SKM-1 (cell line): ENCODE measurements at regions not wholly inside any gene's neighbourhood (a gene's known extent, or its start where the extent isn't known, plus 50 kb on each side); places are given as distances from the start of the nearest gene placed in this dataset.

Experiments used
- DNase-seq: peaks from one replicate; lab custom pipeline; 2025; ENCODE audit not compliant: unreplicated experiment; lab: John Stamatoyannopoulos, UW

DNA sequence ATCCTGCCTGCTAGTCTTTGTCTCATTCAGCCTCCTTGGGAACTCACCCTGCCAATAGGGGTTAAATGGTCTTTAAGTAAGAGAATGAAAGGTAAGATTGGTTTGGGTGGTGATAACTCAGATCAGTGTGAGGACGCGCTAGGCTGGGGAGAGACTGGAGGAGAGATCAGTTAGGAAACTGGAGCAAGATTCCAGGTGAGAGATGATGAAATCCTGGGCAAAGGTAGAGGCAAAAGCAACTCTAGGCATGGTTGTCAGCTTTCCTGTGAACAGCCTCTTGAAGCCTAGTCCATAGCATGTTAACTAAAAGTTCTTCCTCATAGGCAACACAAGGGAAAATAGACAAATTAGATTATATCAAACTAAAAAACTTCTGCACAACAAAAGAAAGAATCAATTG lies 145.2 kb upstream of the ANKRD28 start:
- DNase-seq = no peak

DNA sequence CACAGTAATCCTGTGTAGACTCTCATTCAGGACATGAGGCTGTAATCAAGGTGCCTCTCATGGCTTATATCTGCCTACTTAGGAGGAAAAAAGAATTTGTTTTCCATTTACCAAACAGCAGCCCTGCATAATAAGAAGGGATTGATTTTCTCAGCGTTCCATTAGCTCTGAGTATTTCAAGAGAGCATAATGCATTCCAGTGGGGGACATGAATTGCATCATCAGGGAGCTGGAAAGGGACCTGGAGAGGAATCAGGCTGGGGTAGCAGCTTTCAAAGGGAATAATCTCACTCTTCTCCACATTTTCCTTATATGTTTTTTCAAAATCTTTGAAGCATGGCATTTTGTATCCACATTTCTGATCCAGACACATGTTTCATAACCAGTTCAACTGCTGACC lies 150.6 kb upstream of the ANKRD28 start:
- no peak for DNase-seq

DNA sequence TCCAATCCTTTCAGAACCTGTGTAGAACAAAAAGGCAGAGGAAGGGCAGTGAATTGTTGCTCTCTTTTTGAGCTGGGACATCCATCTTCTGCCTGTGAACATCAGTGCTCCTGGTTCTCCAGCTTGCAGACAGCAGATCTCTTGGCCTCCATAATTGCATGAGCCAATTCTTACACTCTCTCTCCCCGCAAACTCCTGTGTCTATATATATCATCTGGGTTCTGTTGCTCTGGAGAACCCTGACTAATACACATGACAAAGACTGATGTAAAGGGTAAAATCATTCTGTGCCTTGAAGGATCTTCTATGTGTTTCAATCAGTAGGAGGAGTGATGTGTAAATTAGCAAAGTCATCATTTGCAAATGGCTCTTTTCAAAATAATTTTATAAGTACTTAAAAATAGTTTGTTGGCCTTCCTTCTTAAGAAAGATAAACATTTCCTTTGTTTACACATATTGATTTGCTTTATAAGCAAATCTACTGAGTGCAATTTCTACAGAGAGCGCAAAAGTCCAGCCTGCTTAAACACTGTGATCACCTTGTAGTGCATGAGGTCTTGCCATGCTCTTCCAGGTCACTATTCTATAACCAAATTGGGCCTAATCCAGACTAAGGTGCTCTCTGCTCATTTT lies 154.9 kb upstream of the ANKRD28 start:
- DNase-seq = no peak

DNA sequence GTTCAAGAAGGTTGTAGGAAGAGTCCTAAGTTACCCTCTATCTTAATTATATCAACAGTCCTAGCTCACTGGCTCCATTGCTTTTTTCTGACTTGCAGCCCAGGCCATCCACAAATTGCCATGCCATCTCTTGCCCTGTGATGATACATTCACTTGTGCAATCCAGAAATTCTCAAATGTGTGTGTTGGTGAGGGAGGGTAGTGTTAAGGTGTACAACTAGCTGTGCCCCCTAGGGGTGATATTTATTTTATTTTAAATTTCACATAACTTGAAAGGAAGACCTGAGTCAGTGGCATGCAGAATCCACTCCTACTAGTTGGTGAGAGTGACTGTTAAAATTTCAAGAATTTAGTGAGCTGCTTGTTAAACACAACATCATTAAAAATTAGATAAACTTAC lies 156.1 kb upstream of the ANKRD28 start:
- DNase-seq = no peak

DNA sequence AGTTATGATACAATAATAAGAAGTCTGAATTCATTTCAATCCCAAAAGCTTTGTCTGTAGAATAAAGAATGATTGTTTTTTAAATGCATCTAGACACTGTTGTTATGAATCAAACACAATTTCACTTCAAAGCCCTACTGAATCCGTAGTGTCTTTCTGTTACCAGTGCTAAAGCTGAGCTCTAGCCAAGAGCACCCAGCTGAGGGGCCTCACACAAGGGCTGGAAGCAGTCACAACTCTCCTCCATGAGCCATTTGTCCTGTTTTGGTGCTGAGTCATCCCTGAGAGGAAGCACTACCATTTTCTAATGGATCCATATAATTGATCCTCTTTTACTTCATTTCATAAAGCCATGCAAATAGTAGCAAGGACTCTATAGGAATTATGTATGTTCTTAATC lies 158.2 kb upstream of the ANKRD28 start:
- DNase-seq = no peak

DNA sequence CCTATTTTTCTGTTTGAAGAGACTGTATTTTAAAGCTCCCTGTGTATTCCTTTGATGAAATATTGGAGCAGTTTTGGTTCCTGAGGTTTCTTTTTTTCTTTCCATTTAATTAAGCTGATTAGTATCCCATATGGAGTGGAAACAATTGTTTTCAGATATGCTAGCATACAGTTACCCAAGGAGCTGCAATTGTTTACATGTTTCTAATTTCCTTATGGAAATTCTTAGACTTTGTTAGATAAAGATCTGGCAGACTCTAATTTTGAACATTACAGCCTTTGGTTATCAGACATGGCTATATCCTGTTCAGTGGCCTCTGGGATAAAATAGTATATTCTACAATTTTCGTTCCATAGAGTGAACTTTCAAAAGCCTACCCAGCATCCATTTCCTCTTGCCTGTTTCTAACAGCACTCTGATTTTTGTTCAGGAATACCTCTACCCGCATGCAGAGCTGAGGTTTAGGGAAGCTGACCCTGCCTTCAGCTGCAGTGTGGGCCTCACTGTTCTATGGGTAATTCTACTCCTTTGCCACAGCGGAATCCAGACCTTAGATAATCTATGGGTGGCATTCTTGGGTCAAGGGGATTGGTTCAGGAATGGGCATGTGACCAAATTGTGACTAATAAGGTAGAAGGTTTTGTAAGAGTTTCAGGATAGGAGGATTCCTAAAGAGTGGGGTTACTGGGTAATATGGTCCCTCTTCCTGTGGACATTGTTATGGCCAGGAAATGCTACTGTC lies 161.1 kb upstream of the ANKRD28 start:
- no peak for DNase-seq

DNA sequence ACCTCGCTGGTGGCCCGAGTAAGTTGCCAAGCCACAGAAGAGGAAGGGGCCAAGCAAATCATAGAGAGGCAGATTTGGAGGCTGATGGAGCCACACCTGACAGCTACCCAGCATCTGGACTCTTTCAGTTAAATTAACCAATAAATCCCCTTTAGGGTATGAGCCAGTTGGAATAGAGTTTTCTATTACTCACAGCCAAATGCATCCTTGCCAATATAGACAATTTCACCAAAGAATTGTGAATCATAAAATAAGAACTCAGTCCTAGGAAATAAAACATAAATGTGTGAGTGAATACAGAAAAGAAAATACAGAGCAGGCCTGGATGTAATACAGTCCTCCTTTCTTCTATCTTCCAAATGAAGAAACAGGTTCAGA lies 161.6 kb upstream of the ANKRD28 start:
- no peak for DNase-seq

DNA sequence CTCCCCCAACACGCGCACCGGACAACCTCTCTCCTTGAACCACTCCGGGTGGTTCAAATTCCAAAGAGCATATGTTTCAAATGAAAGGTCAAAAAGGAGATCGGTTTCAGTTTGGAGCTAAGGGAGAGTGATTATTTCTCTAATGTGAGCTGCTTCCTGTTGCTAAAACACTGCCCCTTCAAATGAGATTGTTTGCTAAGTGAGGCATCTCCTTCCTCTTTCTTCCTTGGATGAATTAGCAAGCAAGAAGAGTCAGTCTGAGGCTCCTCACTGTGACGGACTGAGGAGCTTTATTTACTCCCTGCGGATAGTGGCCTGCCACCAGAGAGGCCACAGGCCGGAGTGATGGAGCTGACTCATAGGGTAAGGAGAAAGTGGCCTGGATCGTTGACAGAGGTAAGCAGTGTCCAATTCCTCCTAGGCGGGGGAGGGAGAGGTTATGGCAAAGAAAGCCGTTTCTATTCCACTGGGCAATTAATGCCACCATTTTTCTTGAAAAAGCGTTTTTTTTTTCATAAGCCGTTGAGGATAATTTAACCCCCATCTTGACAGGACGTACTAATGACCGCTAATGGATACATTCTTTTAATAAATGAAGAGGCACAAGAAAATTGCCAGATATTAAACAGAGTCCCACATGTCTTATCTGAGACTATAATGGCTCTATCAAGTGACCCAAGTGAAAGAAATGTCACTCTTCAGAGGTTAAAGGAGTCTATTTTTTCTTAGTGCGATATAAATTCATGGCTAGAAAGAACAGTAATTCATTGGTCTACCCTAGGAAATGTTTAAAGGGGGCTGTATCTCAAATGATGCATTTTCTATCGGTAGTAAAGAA lies 167.0 kb upstream of the ANKRD28 start:
- DNase-seq = peak; percentile 90

DNA sequence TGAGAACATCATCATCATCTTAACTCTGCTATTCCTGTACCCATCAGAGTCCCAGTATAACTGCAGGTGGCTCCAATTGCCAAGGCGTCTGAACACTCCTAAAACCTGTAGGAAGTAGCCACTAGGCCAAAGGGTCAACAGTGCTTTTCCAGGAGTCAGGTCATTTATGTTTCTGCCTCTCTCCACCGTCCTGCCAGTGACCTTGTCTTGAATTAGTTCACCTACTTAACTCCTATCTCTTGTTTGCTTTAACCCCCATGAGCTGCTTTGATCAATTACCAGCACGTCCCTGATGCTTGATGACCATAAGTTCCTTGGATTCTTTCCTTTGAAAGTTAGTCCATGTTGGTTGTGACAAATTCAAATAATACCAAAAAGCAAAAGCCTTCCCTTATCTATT lies 169.8 kb upstream of the ANKRD28 start:
- no peak for DNase-seq

DNA sequence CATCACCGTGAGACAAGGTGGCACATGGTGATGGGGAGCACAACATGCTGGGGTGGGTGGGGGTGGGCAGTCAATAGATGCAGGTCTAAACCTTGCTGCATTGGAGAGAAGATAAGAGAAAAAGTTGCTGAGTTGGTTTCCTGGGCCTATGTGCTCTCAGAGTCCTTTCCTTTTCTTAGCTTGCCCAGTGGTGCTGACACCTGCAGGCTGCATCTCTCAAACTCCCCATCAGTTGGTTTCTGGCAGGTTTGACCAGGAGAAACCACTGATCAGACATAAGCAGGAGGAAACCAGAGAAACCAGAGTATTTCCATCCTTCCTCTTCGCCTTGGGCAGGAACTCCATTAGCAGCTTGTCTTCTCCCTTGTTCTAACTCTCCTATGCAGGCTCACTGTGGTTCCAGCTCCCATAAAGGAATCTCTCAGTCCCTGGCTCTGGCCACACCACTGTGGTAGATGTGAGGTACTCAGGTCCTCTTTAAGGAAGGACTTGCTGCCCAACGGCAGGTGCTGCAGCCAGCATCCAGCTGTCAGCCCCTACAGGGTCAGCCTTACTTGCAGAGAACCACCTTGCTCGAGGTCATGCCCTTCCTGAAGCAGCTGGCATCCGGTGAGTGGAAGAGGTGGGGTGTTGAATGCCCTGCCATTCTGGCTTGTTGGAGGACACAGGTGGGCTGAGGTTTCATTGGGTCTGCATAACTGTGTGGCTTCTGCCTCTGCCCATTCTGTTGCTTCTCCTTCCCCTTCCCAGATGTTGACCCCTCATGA lies 172.3 kb upstream of the ANKRD28 start:
- DNase-seq = no peak

DNA sequence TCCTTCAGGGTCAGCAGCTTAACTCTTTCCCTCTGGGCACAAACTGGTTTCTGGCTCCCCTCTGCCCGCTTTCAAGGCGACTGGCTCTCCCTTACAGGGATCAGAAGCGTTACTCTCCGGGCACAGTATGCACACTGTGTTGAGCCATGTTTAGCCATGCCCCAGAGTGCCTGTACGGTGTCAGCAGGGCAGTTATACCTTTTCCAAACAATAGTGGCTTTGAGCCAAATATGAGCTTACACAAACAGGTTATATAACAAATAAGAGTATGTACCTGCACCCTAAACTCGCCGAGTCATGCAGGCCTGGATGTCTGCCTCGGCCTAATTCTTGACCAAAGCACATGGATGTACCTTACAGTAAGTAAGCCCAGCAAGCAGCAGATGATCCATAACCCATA lies 175.6 kb upstream of the ANKRD28 start:
- no peak for DNase-seq

DNA sequence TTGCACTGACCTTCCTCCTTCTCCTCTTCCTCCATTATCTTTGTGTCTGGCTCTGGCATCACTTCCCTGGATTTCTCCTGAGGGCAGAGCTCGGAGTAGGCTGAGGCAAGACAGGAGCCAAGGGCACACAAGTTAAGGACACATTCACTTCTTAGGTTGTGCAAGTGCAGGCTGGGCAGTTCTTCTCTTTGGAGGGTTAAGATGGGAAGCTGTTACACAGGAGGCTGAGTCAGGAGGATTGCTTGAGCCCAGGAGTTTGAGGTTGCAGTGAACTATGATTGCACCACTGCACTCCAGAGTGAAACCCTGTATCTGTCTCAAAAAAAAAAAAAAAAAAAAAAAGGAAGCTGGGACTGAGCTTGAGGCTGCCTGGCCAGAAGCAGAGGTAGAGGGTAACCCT lies 176.2 kb upstream of the ANKRD28 start:
- peak; percentile 11 for DNase-seq

DNA sequence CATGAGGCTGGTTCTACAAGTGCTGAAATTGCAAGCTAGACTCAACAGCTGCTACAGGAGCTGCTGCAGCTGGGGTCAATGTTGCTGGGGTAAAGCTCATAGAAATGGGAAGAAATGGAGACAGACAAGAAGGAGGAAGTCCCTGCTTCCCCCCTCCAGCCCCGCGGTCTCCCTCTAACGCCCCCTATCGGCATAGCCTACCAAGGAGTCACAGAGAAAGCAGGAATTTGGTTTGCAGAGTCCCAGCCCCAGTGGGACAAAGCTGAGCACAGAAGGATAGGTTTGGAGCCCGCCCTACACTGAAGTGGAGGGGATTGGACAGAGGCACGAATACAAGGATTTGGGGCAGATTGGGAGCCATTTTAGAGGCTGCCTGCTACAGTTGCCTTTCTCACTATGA lies 176.9 kb upstream of the ANKRD28 start:
- peak; percentile 44 for DNase-seq

DNA sequence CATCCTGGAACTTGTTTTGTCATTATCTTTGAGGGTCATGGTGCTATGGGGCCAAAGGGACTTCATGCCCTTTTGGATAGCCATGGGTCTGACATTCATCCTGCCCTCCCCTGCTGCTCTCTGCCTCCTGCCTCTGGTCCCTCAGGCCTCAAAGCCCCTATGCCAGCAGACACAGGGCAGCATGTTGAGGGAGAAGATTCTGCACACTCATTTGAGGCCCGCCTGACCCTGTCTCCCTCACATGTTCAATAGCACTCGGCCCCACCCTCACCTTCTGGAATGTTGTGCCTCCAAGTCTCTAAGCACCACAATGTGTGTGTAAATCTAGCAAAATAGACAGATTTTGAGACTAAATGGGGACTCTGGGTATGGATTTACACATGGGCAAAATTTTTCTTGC lies 178.7 kb upstream of the ANKRD28 start:
- DNase-seq = no peak

DNA sequence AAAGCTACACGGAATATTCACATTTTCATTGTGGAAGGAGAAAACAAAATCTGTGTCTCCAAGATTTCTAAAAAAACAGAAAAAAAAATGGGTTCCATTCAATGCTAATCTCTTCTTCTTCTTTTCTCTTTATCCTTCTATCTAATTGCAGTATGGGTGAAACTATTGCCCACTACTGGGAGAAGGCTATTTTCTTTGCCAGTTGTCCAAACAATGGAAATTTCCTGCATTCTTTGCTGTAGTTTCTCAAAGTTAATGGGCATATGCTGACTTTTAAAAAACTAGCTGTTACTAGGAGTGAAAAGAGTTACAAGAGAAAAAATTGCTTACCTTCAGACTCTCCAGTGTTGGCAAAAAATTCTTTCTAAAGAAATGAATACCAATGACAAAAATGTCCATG lies 179.3 kb upstream of the ANKRD28 start:
- no peak for DNase-seq

DNA sequence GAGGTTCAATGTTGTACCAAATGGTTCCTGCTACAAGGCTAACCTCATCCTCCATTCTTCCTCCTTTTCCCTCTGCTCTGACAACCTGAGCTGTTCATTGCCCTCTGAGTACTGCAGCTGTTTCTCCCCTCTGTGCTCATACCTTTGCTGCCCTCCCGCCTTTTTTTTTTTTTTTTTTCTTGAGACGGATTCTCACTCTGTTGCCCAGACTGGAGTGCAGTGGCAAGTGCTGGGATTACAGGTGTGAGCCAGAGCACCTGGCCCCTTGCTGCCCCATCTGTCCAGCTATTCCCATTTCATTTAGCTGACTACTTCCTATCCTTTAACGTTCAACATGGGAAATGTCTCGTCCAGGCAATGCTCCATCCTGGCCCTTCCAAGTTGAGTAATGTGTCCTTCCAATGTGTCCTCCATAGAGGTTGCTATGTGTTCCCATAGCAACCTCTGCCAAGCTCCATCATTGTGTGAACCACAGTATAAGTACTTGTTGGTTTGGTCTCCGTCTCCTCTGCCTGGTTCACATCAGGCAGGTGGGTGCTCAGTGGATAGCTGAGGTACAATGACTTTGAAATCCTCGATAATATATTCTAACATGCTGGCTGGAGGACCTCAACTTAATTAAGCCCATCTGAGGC lies 179.9 kb upstream of the ANKRD28 start:
- no peak for DNase-seq

DNA sequence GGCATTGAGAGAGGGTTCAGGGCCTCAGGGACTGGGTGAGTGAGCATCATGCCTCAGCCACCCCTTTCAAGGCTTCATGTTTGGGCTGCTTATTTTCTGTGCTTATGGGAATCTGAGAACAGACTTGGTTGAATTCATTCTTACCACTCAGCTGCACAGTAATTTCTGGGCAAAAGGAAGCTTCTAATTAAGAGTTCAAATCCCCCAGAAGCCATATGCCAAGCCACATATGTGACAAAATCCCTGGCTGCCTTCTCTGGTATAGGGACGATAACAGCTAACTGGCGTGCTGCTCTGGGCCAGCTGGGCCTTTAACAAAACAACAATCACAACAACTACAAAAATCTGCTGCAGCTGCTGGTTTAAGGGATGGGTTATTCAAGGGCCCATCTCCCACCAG lies 181.0 kb upstream of the ANKRD28 start:
- no peak for DNase-seq

DNA sequence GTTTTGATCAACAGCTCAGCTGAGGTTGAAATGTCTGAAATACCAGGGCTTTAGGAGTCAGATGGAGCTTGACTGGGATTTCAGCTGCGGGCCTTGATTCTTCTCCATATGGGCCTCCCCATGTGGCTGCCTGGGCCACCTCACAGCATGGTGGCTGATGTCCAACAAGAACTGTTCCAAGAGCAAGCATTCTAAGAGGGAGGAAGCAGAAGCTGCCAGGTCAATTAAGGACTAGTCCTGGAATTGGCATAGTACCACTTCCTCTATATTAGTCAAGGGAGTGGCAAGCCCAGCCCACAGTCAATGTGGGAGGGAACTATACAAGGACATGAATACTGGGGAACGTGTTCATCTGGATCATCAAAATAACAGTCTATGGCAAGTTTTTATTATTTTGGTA lies 181.7 kb upstream of the ANKRD28 start:
- no peak for DNase-seq

DNA sequence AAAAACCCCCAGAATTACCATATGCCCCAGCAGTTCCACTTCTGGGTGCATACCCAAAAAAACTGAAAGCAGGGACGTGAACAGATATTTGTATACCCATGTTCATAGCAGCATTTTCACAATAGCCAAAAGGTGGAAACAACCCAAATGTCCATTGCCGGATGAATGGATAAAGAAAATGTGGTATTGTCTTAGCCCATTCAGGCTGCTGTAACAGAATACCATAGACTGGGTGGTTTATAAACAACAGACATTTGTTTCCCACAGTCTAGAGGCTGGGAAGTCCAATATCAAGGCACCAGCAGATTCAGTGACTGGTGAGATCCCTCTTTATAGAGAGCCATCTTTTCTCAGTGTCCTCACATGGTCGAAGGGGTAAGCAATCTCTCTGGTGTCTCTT lies 182.1 kb upstream of the ANKRD28 start:
- DNase-seq = no peak

DNA sequence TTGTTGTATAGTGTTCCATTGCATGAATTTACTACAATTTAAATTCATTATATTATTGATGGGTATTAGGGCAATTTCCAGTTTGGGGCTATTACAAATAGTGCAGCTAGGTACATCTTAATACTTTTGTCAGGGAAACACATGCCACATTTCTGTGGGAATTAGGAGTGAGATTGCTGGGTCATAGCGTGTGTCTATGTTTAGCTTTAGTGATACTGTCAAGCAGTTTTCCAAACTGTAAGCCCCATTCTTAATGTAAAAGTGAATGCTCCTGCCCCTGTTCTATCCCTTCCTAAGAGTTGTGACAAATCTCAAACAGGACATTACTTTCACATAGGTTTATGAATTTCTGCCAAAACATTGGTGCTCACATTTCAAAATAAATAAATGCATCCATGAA lies 184.5 kb upstream of the ANKRD28 start:
- DNase-seq = no peak

DNA sequence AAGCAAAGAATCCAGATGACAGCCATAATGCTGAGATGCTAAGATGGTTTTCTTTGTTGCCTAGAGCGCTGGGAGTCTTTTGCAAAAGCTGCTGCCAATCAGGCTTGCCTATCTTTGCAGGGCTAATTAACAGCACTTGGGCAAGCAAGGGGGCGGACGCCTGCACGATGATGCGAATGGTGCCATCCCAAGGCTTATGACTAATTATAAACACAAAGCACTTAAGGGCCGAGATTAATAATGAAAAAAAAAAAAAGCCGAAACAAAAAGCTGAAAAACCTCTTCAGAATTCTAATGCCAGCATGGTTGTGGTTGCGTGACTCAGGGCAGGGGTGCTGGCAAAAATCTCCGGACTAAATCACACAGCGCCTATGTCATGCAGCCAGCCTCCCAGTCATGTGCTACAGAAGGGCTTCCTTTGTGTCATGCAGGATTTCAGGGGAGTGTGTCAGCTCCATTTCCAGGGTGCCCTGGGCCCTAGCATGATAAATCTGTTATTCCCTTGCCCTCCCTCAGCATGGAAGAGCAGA lies 185.0 kb upstream of the ANKRD28 start:
- DNase-seq = no peak
